Body of pancreas (tissue), 4 donors: ENCODE measurements at regions not wholly inside any gene's neighbourhood (a gene's known extent, or its start where the extent isn't known, plus 50 kb on each side); places are given as distances from the start of the nearest gene placed in this dataset.

Source experiments
- ATAC-seq: fragments of 150-250 bp; one replicate; pipeline ENCODE4 v1.9.1; 2016
- DNase-seq, 4 donors: peaks; one replicate each; pipeline ENCODE4 v3.0.0-alpha.2; 2019
- H3K27ac ChIP-seq, 4 donors: fragments of 200-600 bp; sonication (generic); 1 replicate in 3 of 4; 2 replicates in 1 of 4; pipeline versions ENCODE4 v1.5.1 to v1.6.1; 2016 to 2019; ENCODE audit warnings: mild to moderate bottlenecking in 1 of 4, mixed read lengths in 1 of 4, moderate library complexity in 1 of 4
- H3K27me3 ChIP-seq, 2 donors: fragments of 200-600 bp; sonication (generic); one replicate each; pipeline ENCODE4 v1.6.0; 2016; ENCODE audit warnings: mild to moderate bottlenecking in 1 of 2
- H3K36me3 ChIP-seq, 2 donors: fragments of 200-600 bp; sonication (generic); replicated peaks in 1 of 2; 2 replicates each; pipeline ENCODE4 v1.5.1; 2016; ENCODE audit warnings: low read depth in 2 of 2; ENCODE audit not compliant: insufficient read depth in 1 of 2
- H3K4me1 ChIP-seq: fragments of 200-600 bp; sonication (generic); one replicate; pipeline ENCODE4 v1.6.0; 2016
- H3K4me3 ChIP-seq, 2 donors: fragments of 200-600 bp; sonication (generic); 1 replicate in 1 of 2; 2 replicates in 1 of 2; pipeline ENCODE4 v1.5.1; 2016 to 2019
- H3K9me3 ChIP-seq, 3 donors: fragments of 200-600 bp; sonication (generic); 1 replicate in 2 of 3; 2 replicates in 1 of 3; pipeline ENCODE4 v1.5.1; 2016
- CTCF ChIP-seq, 7 experiments: fragments of 450-650 bp in 4 of 7; fragments of 200-600 bp in 3 of 7; sonication (generic) in 3 of 7; IDR thresholded peaks; one replicate each; pipeline ENCODE4 v1.5.1; 2016 to 2019; ENCODE audit warnings: antibody characterized with exemption in 7 of 7
- POLR2A ChIP-seq, 3 donors: fragments of 450-650 bp; IDR thresholded peaks; one replicate each; pipeline ENCODE4 v1.6.1; 2016; ENCODE audit warnings: antibody characterized with exemption in 3 of 3, mild to moderate bottlenecking in 2 of 3
- WGBS, 2 donors: methylation state at CpG; one replicate each; pipeline ENCODE4 v1.1.5; 2017; 5-methylcytosine and 5-hydroxymethylcytosine counted together
- intact Hi-C: fragments of 100-400 bp; cut with DNase I; formaldehyde crosslinking; loops from one replicate; pipeline ENCODE4 v1.15.1; 2023

GRCh38 chr7:68671046-68671445, 927.2 kb upstream of the AUTS2 start:
- 70 to 73% methylated on average over 2 of the region's 2 CpGs for WGBS, 2 donors
- no peaks in the 10 kb centered on the region for H3K4me1 ChIP-seq
- no peak overlapping the region for H3K27ac ChIP-seq
- DNase-seq (no peak), ATAC-seq (no peak)
- no peak for TF ChIP-seq POLR2A (IDR thresholded peaks at IDR 0.05)
- no peak for TF ChIP-seq CTCF (IDR thresholded peaks at IDR 0.05)
- H3K27me3 ChIP-seq: no peaks in the 10 kb centered on the region
- H3K9me3 ChIP-seq: no peaks in the 10 kb centered on the region
- H3K36me3 ChIP-seq: no peaks in the 10 kb centered on the region
- intact Hi-C loops: no loop called here
- H3K4me3 ChIP-seq: no peak overlapping the region

- 70 to 75% methylated on average over 2 of the region's 2 CpGs for WGBS, 2 donors
- no peak overlapping the region for H3K4me3 ChIP-seq
- ATAC-seq (no peak), DNase-seq (no peak)
- no peaks in the 10 kb centered on the region for H3K4me1 ChIP-seq
- no peaks in the 10 kb centered on the region for H3K36me3 ChIP-seq
- no peak overlapping the region for H3K27ac ChIP-seq
- no peaks in the 10 kb centered on the region for H3K9me3 ChIP-seq
- intact Hi-C loops: no loop called here
- TF ChIP-seq POLR2A (IDR thresholded peaks at IDR 0.05) (no peak), CTCF (IDR thresholded peaks at IDR 0.05) (no peak)
- no peaks in the 10 kb centered on the region for H3K27me3 ChIP-seq
Observed at GRCh38 chr7:68671671-68672070, 926.6 kb upstream of the AUTS2 start.

- TF ChIP-seq POLR2A (IDR thresholded peaks at IDR 0.05) (no peak), CTCF (IDR thresholded peaks at IDR 0.05) (no peak)
- WGBS, 2 donors: 75 to 88% methylated on average over 3 of the region's 3 CpGs
- intact Hi-C loops: no loop called here
- no peaks in the 10 kb centered on the region for H3K4me1 ChIP-seq
- no peaks in the 10 kb centered on the region for H3K36me3 ChIP-seq
- DNase-seq (no peak), ATAC-seq (no peak)
- H3K4me3 ChIP-seq: no peak overlapping the region
- no peaks in the 10 kb centered on the region for H3K9me3 ChIP-seq
- no peaks in the 10 kb centered on the region for H3K27me3 ChIP-seq
- H3K27ac ChIP-seq: no peak overlapping the region
Observed at GRCh38 chr7:68674826-68675225, 923.4 kb upstream of the AUTS2 start.

GRCh38 chr7:68676813-68677535, 921.3 kb upstream of the AUTS2 start:
- H3K27ac ChIP-seq: no peak overlapping the region
- no peaks in the 10 kb centered on the region for H3K27me3 ChIP-seq
- no peak overlapping the region for H3K4me3 ChIP-seq
- DNase-seq (no peak), ATAC-seq (no peak)
- intact Hi-C loops: no loop called here
- H3K9me3 ChIP-seq: no peaks in the 10 kb centered on the region
- TF ChIP-seq CTCF (IDR thresholded peaks at IDR 0.05) (no peak), POLR2A (IDR thresholded peaks at IDR 0.05) (no peak)
- H3K4me1 ChIP-seq: no peaks in the 10 kb centered on the region
- WGBS, 2 donors: 69 to 79% methylated on average over 13 of the region's 13 CpGs
- H3K36me3 ChIP-seq: no peaks in the 10 kb centered on the region

- no peak overlapping the region for H3K27ac ChIP-seq
- H3K36me3 ChIP-seq: no peaks in the 10 kb centered on the region
- no peak for ATAC-seq
- TF ChIP-seq CTCF (IDR thresholded peaks at IDR 0.05): no peak
- no peak for TF ChIP-seq POLR2A (IDR thresholded peaks at IDR 0.05)
- intact Hi-C loops: no loop called here
- WGBS, 2 donors: 75 to 86% methylated on average over 2 to 4 of the region's 4 CpGs
- H3K4me1 ChIP-seq: no peaks in the 10 kb centered on the region
- H3K27me3 ChIP-seq: no peaks in the 10 kb centered on the region
- DNase-seq: no peak
- H3K9me3 ChIP-seq: no peaks in the 10 kb centered on the region
- no peak overlapping the region for H3K4me3 ChIP-seq
Observed at GRCh38 chr7:68678196-68678595, 920.1 kb upstream of the AUTS2 start.
